CD4-positive, alpha-beta T cell (primary cell): ENCODE measurements at regions not wholly inside any gene's neighbourhood (a gene's known extent, or its start where the extent isn't known, plus 50 kb on each side); places are given as distances from the start of the nearest gene placed in this dataset.

Experiments
- ATAC-seq: fragments of 200-7000 bp; cut with Tn5 transposase; one replicate; pipeline ENCODE4 v1.10.0; 2022; ENCODE audit warnings: mild to moderate bottlenecking; ENCODE audit not compliant: poor library complexity
- CTCF ChIA-PET: fragments of 350-600 bp; sonication (Branson Sonifier 250); formaldehyde crosslinking; loops from one replicate; lab custom pipeline; 2021; ENCODE audit warnings: antibody characterized with exemption, inconsistent platforms; lab: Charles Lee
- POLR2A ChIA-PET: fragments of 350-600 bp; sonication (Branson Sonifier 250); formaldehyde crosslinking; loops from one replicate; lab custom pipeline; 2021; ENCODE audit warnings: antibody characterized with exemption, inconsistent platforms; lab: Charles Lee
- DNase-seq, 14 experiments: peaks; one replicate each; pipeline ENCODE4 v3.0.0-alpha.2; 2013 to 2020; ENCODE audit warnings: mixed read lengths in 2 of 14
- H3K27ac ChIP-seq, 2 donors: one replicate each; pipeline versions ENCODE4 v1.5.1 to v1.7.0; 2013; ENCODE audit warnings: low read length in 2 of 2, low read depth in 1 of 2, mild to moderate bottlenecking in 1 of 2
- H3K27me3 ChIP-seq, 2 experiments: 1 replicate in 1 of 2; 2 replicates in 1 of 2; pipeline versions ENCODE4 v1.6.1 to v1.7.0; 2013; ENCODE audit warnings: low read length in 2 of 2, control low read depth in 1 of 2, mild to moderate bottlenecking in 1 of 2, moderate library complexity in 1 of 2; ENCODE audit not compliant: insufficient read depth in 2 of 2, control insufficient read depth in 1 of 2
- H3K36me3 ChIP-seq: one replicate; pipeline ENCODE4 v1.6.1; 2013; ENCODE audit warnings: low read length, control low read depth; ENCODE audit not compliant: insufficient read depth
- H3K4me1 ChIP-seq: one replicate; pipeline ENCODE4 v1.6.1; 2013; ENCODE audit warnings: low read length, control low read depth; ENCODE audit not compliant: insufficient read depth
- H3K4me3 ChIP-seq: one replicate; pipeline ENCODE4 v1.5.1; 2013; ENCODE audit warnings: mild to moderate bottlenecking, low read length, moderate library complexity
- H3K9me3 ChIP-seq, 2 experiments: 1 replicate in 1 of 2; 2 replicates in 1 of 2; pipeline versions ENCODE4 v1.6.1 to v1.7.0; 2013; ENCODE audit warnings: low read length in 2 of 2, mild to moderate bottlenecking in 2 of 2, control low read depth in 1 of 2, moderate library complexity in 1 of 2; ENCODE audit not compliant: control insufficient read depth in 1 of 2, insufficient read depth in 1 of 2
- H3K27ac Mint-ChIP-seq: one replicate; pipeline ENCODE4 v1.8.0; 2020; ENCODE audit warnings: mixed read lengths
- H3K27me3 Mint-ChIP-seq: one replicate; pipeline ENCODE4 v1.8.0; 2021; ENCODE audit warnings: mixed read lengths
- H3K36me3 Mint-ChIP-seq: one replicate; pipeline ENCODE4 v1.8.0; 2021; ENCODE audit warnings: low read depth, mixed read lengths
- H3K4me1 Mint-ChIP-seq: one replicate; pipeline ENCODE4 v1.8.0; 2021; ENCODE audit warnings: low read depth, mixed read lengths
- H3K4me3 Mint-ChIP-seq: one replicate; pipeline ENCODE4 v1.8.0; 2020; ENCODE audit warnings: mild to moderate bottlenecking, mixed read lengths
- H3K9me3 Mint-ChIP-seq: one replicate; pipeline ENCODE4 v1.8.0; 2020; ENCODE audit warnings: mixed read lengths
- intact Hi-C, 2 experiments: fragments of 100-400 bp; cut with DNase I in 1 of 2; cut with micrococcal nuclease in 1 of 2; formaldehyde crosslinking; loops; one replicate each; pipeline versions ENCODE4 v1.15.1 to v1.9.0; 2023 to 2025; cut with DNase I, micrococcal nuclease
- TF ChIP-seq, protein P1 (sequence below): fragments of 200-600 bp; IDR thresholded peaks from one replicate; pipeline ENCODE4 v1.8.0; 2022; ENCODE audit warnings: antibody characterized with exemption, mild to moderate bottlenecking

DNA sequence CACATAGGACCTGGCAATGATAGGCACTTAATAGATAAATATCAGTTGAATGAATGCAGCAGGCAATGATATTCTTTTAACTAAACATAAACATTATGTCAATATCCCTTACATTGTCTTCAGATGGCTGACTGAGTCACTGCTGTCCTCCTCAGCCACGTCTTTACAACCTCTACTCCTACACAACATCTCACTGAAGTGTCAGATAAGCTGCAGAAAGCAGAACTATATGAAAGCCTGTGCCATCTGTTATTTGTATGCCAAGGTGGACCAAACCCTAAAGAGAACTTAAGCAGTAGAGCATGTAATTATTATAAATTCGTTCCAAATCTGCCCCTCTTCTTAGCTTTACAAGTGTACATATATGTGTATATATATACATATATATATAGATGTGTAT lies 271.2 kb downstream of the RASEF start:
- intact Hi-C loops = no loop called here
- POLR2A ChIA-PET = no interaction called here
- CTCF ChIA-PET = no interaction called here
- Histone ChIP-seq H3K27ac (no peak overlapping the region), H3K36me3 (no peaks in the 10 kb centered on the region), H3K4me1 (no peaks in the 10 kb centered on the region), H3K9me3 (no peaks in the 10 kb centered on the region), H3K4me3 (no peak overlapping the region), H3K27me3 (no peaks in the 10 kb centered on the region)
- H3K27me3 Mint-ChIP-seq = no peaks in the 10 kb centered on the region
- ATAC-seq (no peak), DNase-seq (no peak)
- no peak overlapping the region for H3K27ac Mint-ChIP-seq
- no peaks in the 10 kb centered on the region for H3K4me1 Mint-ChIP-seq
- TF ChIP-seq, protein P1, sequence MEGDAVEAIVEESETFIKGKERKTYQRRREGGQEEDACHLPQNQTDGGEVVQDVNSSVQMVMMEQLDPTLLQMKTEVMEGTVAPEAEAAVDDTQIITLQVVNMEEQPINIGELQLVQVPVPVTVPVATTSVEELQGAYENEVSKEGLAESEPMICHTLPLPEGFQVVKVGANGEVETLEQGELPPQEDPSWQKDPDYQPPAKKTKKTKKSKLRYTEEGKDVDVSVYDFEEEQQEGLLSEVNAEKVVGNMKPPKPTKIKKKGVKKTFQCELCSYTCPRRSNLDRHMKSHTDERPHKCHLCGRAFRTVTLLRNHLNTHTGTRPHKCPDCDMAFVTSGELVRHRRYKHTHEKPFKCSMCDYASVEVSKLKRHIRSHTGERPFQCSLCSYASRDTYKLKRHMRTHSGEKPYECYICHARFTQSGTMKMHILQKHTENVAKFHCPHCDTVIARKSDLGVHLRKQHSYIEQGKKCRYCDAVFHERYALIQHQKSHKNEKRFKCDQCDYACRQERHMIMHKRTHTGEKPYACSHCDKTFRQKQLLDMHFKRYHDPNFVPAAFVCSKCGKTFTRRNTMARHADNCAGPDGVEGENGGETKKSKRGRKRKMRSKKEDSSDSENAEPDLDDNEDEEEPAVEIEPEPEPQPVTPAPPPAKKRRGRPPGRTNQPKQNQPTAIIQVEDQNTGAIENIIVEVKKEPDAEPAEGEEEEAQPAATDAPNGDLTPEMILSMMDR = no peak
- H3K4me3 Mint-ChIP-seq = no peak overlapping the region
- no peaks in the 10 kb centered on the region for H3K9me3 Mint-ChIP-seq
- no peaks in the 10 kb centered on the region for H3K36me3 Mint-ChIP-seq

DNA sequence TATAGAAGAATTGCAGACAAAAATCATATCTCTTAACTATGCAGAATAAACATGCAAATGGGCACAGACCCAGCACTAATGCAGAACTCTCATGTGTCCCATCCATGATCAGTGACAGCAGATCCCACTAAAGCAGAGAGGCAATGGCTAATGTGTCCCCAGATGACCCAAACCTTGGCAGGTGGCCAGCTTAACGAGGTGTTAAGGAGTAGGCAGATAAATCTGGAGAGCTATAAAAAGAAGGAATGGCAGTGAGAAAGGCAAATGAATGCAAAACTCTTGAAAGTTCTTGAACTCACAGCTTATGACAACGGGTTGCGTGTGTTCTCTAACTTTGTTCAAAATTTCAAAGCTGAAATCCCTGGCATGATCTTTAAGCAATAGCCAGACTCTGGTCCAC lies 265.4 kb downstream of the RASEF start:
- no peaks in the 10 kb centered on the region for H3K27me3 Mint-ChIP-seq
- no peaks in the 10 kb centered on the region for H3K9me3 ChIP-seq
- H3K4me3 Mint-ChIP-seq = no peak overlapping the region
- ChIA-PET POLR2A (no interaction called here), CTCF (no interaction called here)
- H3K27me3 ChIP-seq = no peaks in the 10 kb centered on the region
- no peak for DNase-seq
- intact Hi-C loops = no loop called here
- no peaks in the 10 kb centered on the region for H3K9me3 Mint-ChIP-seq
- TF ChIP-seq, protein P1 = no peak
- no peaks in the 10 kb centered on the region for H3K4me1 Mint-ChIP-seq
- no peak overlapping the region for H3K27ac Mint-ChIP-seq
- no peak overlapping the region for H3K4me3 ChIP-seq
- no peak overlapping the region for H3K27ac ChIP-seq
- H3K36me3 ChIP-seq = no peaks in the 10 kb centered on the region
- no peaks in the 10 kb centered on the region for H3K36me3 Mint-ChIP-seq
- no peak for ATAC-seq
- no peaks in the 10 kb centered on the region for H3K4me1 ChIP-seq

DNA sequence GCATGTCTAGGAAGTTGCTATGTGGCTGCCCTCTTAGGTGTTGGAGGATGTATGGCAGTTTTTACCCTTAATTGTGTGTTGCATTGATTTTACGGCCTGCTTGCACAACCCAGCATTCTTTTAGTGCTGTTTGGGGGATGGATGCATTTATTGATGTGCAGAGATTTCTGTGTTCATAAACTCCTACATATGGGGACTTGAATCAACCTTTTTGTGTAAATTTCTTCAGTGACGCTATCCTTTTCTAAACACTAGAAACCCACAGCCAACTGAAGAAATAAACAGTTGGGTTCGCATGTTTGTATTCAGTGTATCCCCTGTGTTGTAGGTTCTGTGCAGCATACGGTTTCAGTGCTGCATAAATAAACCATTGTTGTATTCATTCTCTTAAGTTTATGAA lies 263.7 kb downstream of the RASEF start:
- ATAC-seq = no peak
- intact Hi-C loops = no loop called here

More for the DNA sequence above, 263.7 kb downstream of the RASEF start:
- Histone ChIP-seq H3K4me3 (no peak overlapping the region), H3K27ac (no peak overlapping the region), H3K9me3 (no peaks in the 10 kb centered on the region), H3K4me1 (no peaks in the 10 kb centered on the region), H3K27me3 (no peaks in the 10 kb centered on the region), H3K36me3 (no peaks in the 10 kb centered on the region)
- Mint-ChIP-seq H3K36me3 (no peaks in the 10 kb centered on the region), H3K4me1 (no peaks in the 10 kb centered on the region), H3K27ac (no peak overlapping the region), H3K9me3 (no peaks in the 10 kb centered on the region), H3K27me3 (no peaks in the 10 kb centered on the region), H3K4me3 (no peak overlapping the region)
- TF ChIP-seq, protein P1 = no peak
- ChIA-PET CTCF (no interaction called here), POLR2A (no interaction called here)
- no peak for DNase-seq
